ENCODE measurements at regions not wholly inside any gene's neighbourhood (a gene's known extent, or its start where the extent isn't known, plus 50 kb on each side); places are given as distances from the start of the nearest gene placed in this dataset.

GRCh38 chr2:128493880-128494279, 175.2 kb upstream of the HS6ST1 start:
- TF ChIP-seq CTCF (IDR thresholded peaks at IDR 0.05) (no peak), POLR2A (IDR thresholded peaks at IDR 0.05) (no peak), POLR2AphosphoS5 (IDR thresholded peaks at IDR 0.05) (no peak)

All from prostate gland (tissue), 2 donors.